PC-9 (cell line): ENCODE measurements at regions not wholly inside any gene's neighbourhood (a gene's known extent, or its start where the extent isn't known, plus 50 kb on each side); places are given as distances from the start of the nearest gene placed in this dataset.

Experiments used
- BruUV-seq: library from RNA; stranded (reverse); fragments of 400-500 nt; replicated peaks from 2 replicates; lab custom pipeline; 2021; lab: Mats Ljungman, UMichigan
- CTCF ChIA-PET: fragments of 300-600 bp; sonication (Branson Sonifier 250); formaldehyde crosslinking; loops from one replicate; lab custom pipeline; 2022; ENCODE audit warnings: antibody characterized with exemption; lab: Charles Lee
- POLR2A ChIA-PET: fragments of 300-600 bp; sonication (Branson Sonifier 250); formaldehyde crosslinking; loops from one replicate; lab custom pipeline; 2022; ENCODE audit warnings: antibody characterized with exemption; ENCODE audit not compliant: unreplicated experiment; lab: Charles Lee
- DNase-seq, 2 experiments: peaks; one replicate each; pipeline versions ENCODE4 v3.0.0 to v3.0.0-alpha.2; 2015 to 2022; ENCODE audit warnings: mixed read lengths in 1 of 2
- H2AFZ ChIP-seq: fragments of 200-600 bp; sonication (generic); 2 replicates; pipeline ENCODE4 v1.8.1; 2017; ENCODE audit warnings: antibody characterized with exemption
- H3F3A ChIP-seq: fragments of 200-600 bp; sonication (generic); 2 replicates; pipeline ENCODE4 v1.8.1; 2017; ENCODE audit warnings: antibody characterized with exemption, mild to moderate bottlenecking, low read depth; ENCODE audit not compliant: insufficient read depth
- H3K27ac ChIP-seq: fragments of 200-600 bp; sonication (generic); 2 replicates; pipeline ENCODE4 v1.6.1; 2016; ENCODE audit warnings: mixed run types
- H3K27me3 ChIP-seq: fragments of 200-600 bp; sonication (generic); 2 replicates; pipeline ENCODE4 v1.6.1; 2016; ENCODE audit warnings: low read depth, mixed run types; ENCODE audit not compliant: insufficient read depth
- H3K36me3 ChIP-seq: fragments of 200-600 bp; sonication (generic); 2 replicates; pipeline ENCODE4 v1.6.1; 2016; ENCODE audit warnings: low read depth, mixed run types
- H3K4me1 ChIP-seq: fragments of 200-600 bp; sonication (generic); replicated peaks from 2 replicates; pipeline ENCODE4 v1.6.1; 2016; ENCODE audit warnings: mixed run types; ENCODE audit not compliant: insufficient read depth
- H3K4me2 ChIP-seq: fragments of 200-600 bp; sonication (generic); 2 replicates; pipeline ENCODE4 v1.6.1; 2017; ENCODE audit warnings: mixed run types
- H3K4me3 ChIP-seq: fragments of 200-600 bp; sonication (generic); 2 replicates; pipeline ENCODE4 v1.6.1; 2016; ENCODE audit warnings: mixed run types
- H3K79me2 ChIP-seq: fragments of 200-600 bp; sonication (generic); 2 replicates; pipeline ENCODE4 v1.6.1; 2017; ENCODE audit warnings: low read depth, mixed run types
- H3K9me2 ChIP-seq: fragments of 200-600 bp; sonication (generic); 2 replicates; pipeline ENCODE4 v1.8.1; 2017; ENCODE audit warnings: mild to moderate bottlenecking; ENCODE audit not compliant: insufficient read depth
- H3K9me3 ChIP-seq: fragments of 200-600 bp; sonication (generic); 2 replicates; pipeline ENCODE4 v1.8.1; 2016; ENCODE audit warnings: low read depth; ENCODE audit not compliant: insufficient read depth
- H4K20me1 ChIP-seq: fragments of 200-600 bp; sonication (generic); 2 replicates; pipeline ENCODE4 v1.8.1; 2017; ENCODE audit not compliant: insufficient read depth
- EZH2 ChIP-seq: fragments of 200-600 bp; sonication (generic); IDR thresholded peaks from 2 replicates; pipeline ENCODE4 v1.8.0; 2017; ENCODE audit warnings: antibody characterized with exemption, low read depth
- intact Hi-C: fragments of 100-400 bp; cut with micrococcal nuclease; formaldehyde crosslinking; loops from one replicate; pipeline ENCODE4 v1.10.0; 2022; ENCODE audit not compliant: unreplicated experiment
- TF ChIP-seq, protein P1 (sequence below): fragments of 200-600 bp; sonication (generic); conservative IDR thresholded peaks from 2 replicates; pipeline ENCODE4 v1.6.1; 2017; ENCODE audit warnings: mixed run types, antibody characterized with exemption, mild to moderate bottlenecking, moderate library complexity

DNA sequence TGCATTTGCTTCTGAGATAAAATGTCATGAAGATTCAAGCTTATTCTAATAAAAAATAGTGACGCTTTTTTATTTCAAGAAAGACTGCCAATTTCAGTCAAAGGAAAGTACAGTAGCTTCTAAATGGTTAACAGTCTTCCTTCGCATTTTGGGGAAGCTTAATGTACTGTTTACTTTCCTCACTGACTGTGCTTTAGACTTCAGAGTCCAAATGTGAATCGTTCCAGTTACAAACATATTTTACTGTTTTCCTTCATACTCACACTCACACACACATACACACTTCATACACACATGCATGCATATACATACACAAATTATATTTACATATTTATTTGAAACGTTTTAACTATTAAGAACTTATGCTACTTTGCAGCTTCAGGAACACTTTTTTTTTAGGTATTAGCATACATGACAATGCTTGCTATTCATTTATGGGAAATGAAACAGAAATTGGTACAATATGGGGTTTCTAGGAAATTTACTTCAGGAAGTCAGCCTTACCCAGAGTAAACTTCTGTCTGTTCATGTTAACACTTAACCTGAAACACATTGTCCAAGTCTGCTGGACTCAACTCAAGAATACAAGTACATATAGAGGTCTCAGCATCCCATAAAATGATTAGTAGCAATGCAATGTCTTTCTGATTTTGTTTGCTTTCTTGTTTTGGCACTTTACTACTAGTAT is 145.4 kb downstream of the RPS12 start:
- no peak for DNase-seq
- Histone ChIP-seq H3K27me3 (no peaks in the 10 kb centered on the region), H2AFZ (no peak overlapping the region), H3K4me1 (peaks cover 27% of the 10 kb centered on the region), H3K4me2 (no peak overlapping the region), H3K9me2 (no peaks in the 10 kb centered on the region), H3K9me3 (no peaks in the 10 kb centered on the region), H3K79me2 (no peaks in the 10 kb centered on the region), H3F3A (0 out of 2 replicates have a peak, but pooled peaks cover 3% of the 10 kb centered on the region), H3K4me3 (no peak overlapping the region), H4K20me1 (no peaks in the 10 kb centered on the region; the same call in 1 of the 2 replicates), H3K27ac (no peak overlapping the region), H3K36me3 (no peaks in the 10 kb centered on the region)
- no peak for TF ChIP-seq EZH2
- TF ChIP-seq, protein P1, sequence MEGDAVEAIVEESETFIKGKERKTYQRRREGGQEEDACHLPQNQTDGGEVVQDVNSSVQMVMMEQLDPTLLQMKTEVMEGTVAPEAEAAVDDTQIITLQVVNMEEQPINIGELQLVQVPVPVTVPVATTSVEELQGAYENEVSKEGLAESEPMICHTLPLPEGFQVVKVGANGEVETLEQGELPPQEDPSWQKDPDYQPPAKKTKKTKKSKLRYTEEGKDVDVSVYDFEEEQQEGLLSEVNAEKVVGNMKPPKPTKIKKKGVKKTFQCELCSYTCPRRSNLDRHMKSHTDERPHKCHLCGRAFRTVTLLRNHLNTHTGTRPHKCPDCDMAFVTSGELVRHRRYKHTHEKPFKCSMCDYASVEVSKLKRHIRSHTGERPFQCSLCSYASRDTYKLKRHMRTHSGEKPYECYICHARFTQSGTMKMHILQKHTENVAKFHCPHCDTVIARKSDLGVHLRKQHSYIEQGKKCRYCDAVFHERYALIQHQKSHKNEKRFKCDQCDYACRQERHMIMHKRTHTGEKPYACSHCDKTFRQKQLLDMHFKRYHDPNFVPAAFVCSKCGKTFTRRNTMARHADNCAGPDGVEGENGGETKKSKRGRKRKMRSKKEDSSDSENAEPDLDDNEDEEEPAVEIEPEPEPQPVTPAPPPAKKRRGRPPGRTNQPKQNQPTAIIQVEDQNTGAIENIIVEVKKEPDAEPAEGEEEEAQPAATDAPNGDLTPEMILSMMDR, result no peak
- ChIA-PET CTCF (interaction anchor here (0.7 kb wide), 1 partner anchor 487 kb away, joined by 3 read pairs; no protein-coding TSS in a partner anchor), POLR2A (interaction anchor here (0.6 kb wide), 1 partner anchor 81 kb away, joined by 3 read pairs; no protein-coding TSS in a partner anchor)
- BruUV-seq, result no TSS peak
- intact Hi-C loops, result loop anchor here (5.0 kb wide), 3 partner anchors 228 to 292 kb away; partner anchors contain the start of gene EYA4

DNA sequence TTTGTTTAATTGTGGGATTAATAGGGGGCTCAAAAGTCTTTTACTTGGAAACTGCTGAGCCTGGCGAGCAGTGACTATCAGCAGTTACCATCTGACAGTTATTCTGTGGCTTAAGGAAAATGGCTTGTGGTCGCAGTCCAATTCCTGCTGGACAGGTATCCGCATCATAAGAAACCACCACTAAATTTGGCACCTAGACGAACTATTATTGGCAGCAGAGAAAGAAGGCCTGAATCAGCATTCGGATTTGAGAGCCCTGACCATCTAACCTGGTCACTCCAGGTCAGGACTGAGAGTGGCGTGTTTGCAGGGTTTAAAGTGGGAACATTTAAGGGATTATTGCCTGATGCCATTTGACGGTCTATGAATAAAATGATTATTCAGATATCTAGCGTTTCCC is 146.4 kb downstream of the RPS12 start:
- Histone ChIP-seq H3K79me2 (no peaks in the 10 kb centered on the region), H3K4me2 (peak overlapping the region; percentile 45), H3K4me1 (peaks cover 29% of the 10 kb centered on the region), H2AFZ (no peak overlapping the region), H3K27me3 (no peaks in the 10 kb centered on the region), H3F3A (0 out of 2 replicates have a peak, but pooled peaks cover 3% of the 10 kb centered on the region), H3K9me2 (no peaks in the 10 kb centered on the region), H3K4me3 (no peak overlapping the region), H3K36me3 (no peaks in the 10 kb centered on the region), H4K20me1 (no peaks in the 10 kb centered on the region; the same call in 1 of the 2 replicates), H3K27ac (peak overlapping the region; percentile 33), H3K9me3 (no peaks in the 10 kb centered on the region)
- intact Hi-C loops, result loop anchor here (5.0 kb wide), 3 partner anchors 227 to 293 kb away; partner anchors contain the start of gene EYA4
- ChIA-PET CTCF (interaction anchor here (0.5 to 0.9 kb wide), 2 partner anchors 23 to 677 kb away, joined by 3 read pairs; no protein-coding TSS in a partner anchor), POLR2A (no interaction called here)
- DNase-seq, result peak; percentile 44 to 63
- no TSS peak for BruUV-seq
- TF ChIP-seq EZH2, result no peak
- TF ChIP-seq, protein P1, result no peak

DNA sequence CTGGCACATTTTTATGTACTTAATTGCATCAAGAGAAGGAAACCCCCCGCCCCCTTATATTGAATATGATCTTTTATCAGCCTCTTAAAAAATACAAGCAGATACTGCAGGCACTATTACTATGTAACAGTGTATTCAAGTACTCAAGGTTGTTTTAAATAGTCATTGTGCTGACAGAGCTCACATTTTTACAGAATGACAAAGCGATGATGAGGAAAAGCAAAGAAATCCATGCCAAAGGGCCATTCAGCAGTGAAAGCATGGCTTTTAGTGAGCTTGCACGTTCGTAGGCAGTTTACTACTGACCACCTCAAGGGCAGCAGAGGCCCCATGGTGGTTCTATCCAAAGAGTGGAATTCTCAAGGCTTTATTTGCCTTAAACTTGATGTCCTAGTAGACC is 146.8 kb downstream of the RPS12 start:
- Histone ChIP-seq H3K27me3 (no peaks in the 10 kb centered on the region), H3K4me2 (peak overlapping the region; percentile 45), H3K9me3 (no peaks in the 10 kb centered on the region), H4K20me1 (no peaks in the 10 kb centered on the region; the same call in 1 of the 2 replicates), H2AFZ (no peak overlapping the region), H3K4me1 (peaks cover 29% of the 10 kb centered on the region), H3K36me3 (no peaks in the 10 kb centered on the region), H3K9me2 (no peaks in the 10 kb centered on the region), H3F3A (0 out of 2 replicates have a peak, but pooled peaks cover 3% of the 10 kb centered on the region), H3K27ac (peak overlapping the region; percentile 33), H3K79me2 (no peaks in the 10 kb centered on the region), H3K4me3 (no peak overlapping the region)
- TF ChIP-seq EZH2, result no peak
- TF ChIP-seq, protein P1, result no peak
- CTCF ChIA-PET, result interaction anchor here (0.5 to 0.9 kb wide), 3 partner anchors 24 to 676 kb away, joined by 3 to 5 read pairs (median 3); no protein-coding TSS in a partner anchor
- BruUV-seq, result no TSS peak
- DNase-seq, result peak; percentile 17 to 63
- POLR2A ChIA-PET, result no interaction called here
- intact Hi-C loops, result loop anchor here (5.0 kb wide), 3 partner anchors 226 to 294 kb away; partner anchors contain the start of gene EYA4
